GM19438 (cell line): ENCODE measurements at regions not wholly inside any gene's neighbourhood (a gene's known extent, or its start where the extent isn't known, plus 50 kb on each side); places are given as distances from the start of the nearest gene placed in this dataset.
"Not testable (repeated sequence)": the region's sequence is repeated elsewhere in the genome, so short reads cannot be mapped to it uniquely, and the experiment has no call there.

Experiments used
- ATAC-seq: cut with Tn5 transposase; IDR thresholded peaks from one replicate; pipeline ENCODE4 v1.9.1; 2021; ENCODE audit warnings: low read depth; ENCODE audit not compliant: unreplicated experiment

GRCh38 chr6:17013701-17014100 is 88.1 kb upstream of the STMND1 start:
- ATAC-seq = no peak

- no peak for ATAC-seq
These were observed 89.2 kb upstream of the STMND1 start for GRCh38 chr6:17012421-17013225.

- ATAC-seq = no peak
These were observed 89.9 kb upstream of the STMND1 start for GRCh38 chr6:17011985-17012384.

- ATAC-seq = no peak
These were observed 94.1 kb upstream of the STMND1 start for GRCh38 chr6:17007749-17008148.

- ATAC-seq = no peak
These were observed 95.3 kb upstream of the STMND1 start for GRCh38 chr6:17006543-17006942.

- no peak for ATAC-seq
These were observed 97.6 kb upstream of the STMND1 start for GRCh38 chr6:17004269-17004668.

GRCh38 chr6:17002123-17002522 is 99.7 kb upstream of the STMND1 start:
- no peak for ATAC-seq

- ATAC-seq = no peak
These were observed 100.7 kb upstream of the STMND1 start for GRCh38 chr6:17001188-17001587.

GRCh38 chr6:16999491-17000436 is 102.1 kb upstream of the STMND1 start:
- ATAC-seq = no peak

- no peak for ATAC-seq
These were observed 103.4 kb upstream of the STMND1 start for GRCh38 chr6:16998461-16998860.

GRCh38 chr6:16995511-16996250 is 106.2 kb upstream of the STMND1 start:
- no peak for ATAC-seq

GRCh38 chr6:16993396-16993795 is 108.5 kb upstream of the STMND1 start:
- no peak for ATAC-seq

GRCh38 chr6:16991981-16992629 is 109.7 kb upstream of the STMND1 start:
- ATAC-seq = no peak

- not testable (repeated sequence) for ATAC-seq
These were observed 111.9 kb upstream of the STMND1 start for GRCh38 chr6:16989976-16990375.

- no peak for ATAC-seq
These were observed 112.5 kb upstream of the STMND1 start for GRCh38 chr6:16989382-16989781.

- ATAC-seq = no peak
These were observed 113.9 kb upstream of the STMND1 start for GRCh38 chr6:16987996-16988395.

- ATAC-seq = no peak
These were observed 116.2 kb upstream of the STMND1 start for GRCh38 chr6:16985513-16986284.

- no peak for ATAC-seq
These were observed 119.0 kb upstream of the STMND1 start for GRCh38 chr6:16982807-16983206.

GRCh38 chr6:16979677-16980370 is 122.0 kb upstream of the STMND1 start:
- no peak for ATAC-seq
